ENCODE measurements at regions not wholly inside any gene's neighbourhood (a gene's known extent, or its start where the extent isn't known, plus 50 kb on each side); places are given as distances from the start of the nearest gene placed in this dataset.
"Not testable (repeated sequence)": the region's sequence is repeated elsewhere in the genome, so short reads cannot be mapped to it uniquely, and the experiment has no call there.

DNA sequence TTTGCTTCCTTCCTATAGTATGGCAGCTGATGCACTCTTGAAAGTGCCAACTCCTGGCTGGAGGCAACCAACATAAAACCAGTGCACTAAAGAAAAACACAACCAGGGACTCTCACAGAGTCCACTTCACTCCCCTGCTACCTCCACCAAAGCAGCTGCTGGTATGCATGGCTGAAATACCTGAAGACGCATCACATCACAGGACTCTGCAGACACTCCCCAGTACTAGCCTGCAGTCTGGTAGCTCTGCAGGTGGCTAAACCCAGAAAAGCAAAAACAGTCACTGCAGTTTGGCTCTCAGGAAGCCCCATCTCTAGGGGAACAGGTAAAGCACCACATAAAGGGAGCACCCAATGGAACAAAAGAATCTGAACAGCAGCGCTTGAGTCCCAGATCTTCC is 473.0 kb upstream of the SPTLC3 start:
- FAIRE-seq (no peak), DNase-seq (ENCODE audit: low spot score in 2 of 2) (no peak)

- no peak for DNase-seq (ENCODE audit: low spot score in 2 of 2)
- no peak for FAIRE-seq
Observed at GRCh38 chr20:12554426-12554825, 454.3 kb upstream of the SPTLC3 start.

GRCh38 chr20:12555369-12555768 is 453.4 kb upstream of the SPTLC3 start:
- FAIRE-seq = no peak
- no peak for DNase-seq (ENCODE audit: low spot score in 2 of 2)

GRCh38 chr20:12555849-12556248 is 452.9 kb upstream of the SPTLC3 start:
- FAIRE-seq = not testable (repeated sequence)

DNA sequence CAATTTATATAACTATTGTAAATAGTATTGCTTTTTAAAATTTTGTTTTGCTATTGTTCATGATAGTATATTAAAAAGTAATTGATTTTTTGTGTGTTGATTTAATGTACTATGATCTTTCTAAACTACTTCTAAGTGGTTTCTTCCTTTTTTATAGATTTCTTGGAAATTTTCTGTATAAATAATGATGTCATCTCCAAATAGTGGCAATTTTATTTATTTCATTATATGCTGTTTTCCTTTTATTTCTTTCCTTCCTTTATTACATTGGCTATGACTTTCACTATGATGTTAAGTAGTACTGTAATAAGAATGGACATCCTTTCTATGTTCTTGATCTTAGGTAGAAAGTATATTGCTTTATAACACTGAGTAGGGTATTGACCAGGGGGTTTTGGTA is 451.5 kb upstream of the SPTLC3 start:
- peak; percentile 65 for FAIRE-seq

More at GRCh38 chr20:12555849-12556248, 452.9 kb upstream of the SPTLC3 start:
- not testable (repeated sequence) for DNase-seq (ENCODE audit: low spot score in 2 of 2)

GRCh38 chr20:12564979-12565378 is 443.8 kb upstream of the SPTLC3 start:
- DNase-seq (ENCODE audit: low spot score in 2 of 2) (no peak), FAIRE-seq (no peak)

More for the DNA sequence above, 451.5 kb upstream of the SPTLC3 start:
- DNase-seq (ENCODE audit: low spot score in 2 of 2) = no peak

GRCh38 chr20:12566596-12566995 is 442.2 kb upstream of the SPTLC3 start:
- FAIRE-seq (no peak), DNase-seq (ENCODE audit: low spot score in 2 of 2) (no peak)

DNA sequence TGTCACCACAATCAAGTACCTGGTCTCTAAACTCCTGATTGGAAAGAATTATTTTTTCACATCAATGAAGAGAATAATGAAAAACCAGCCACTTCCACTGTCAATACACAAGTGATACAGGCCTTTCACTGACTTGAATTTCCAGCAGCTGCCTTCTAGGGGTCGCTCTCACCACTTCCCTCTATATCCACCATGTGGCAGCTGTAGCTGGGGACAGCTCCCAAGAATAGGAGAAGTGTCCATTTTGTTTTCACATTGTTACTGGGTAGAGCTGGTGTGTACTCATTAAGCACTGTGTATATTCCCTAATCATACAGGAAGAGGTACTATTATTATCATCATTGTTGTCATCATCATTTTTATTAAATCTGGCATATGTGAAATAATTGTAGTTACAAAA is 438.4 kb upstream of the SPTLC3 start:
- no peak for FAIRE-seq
- DNase-seq (ENCODE audit: low spot score in 2 of 2) = no peak

DNA sequence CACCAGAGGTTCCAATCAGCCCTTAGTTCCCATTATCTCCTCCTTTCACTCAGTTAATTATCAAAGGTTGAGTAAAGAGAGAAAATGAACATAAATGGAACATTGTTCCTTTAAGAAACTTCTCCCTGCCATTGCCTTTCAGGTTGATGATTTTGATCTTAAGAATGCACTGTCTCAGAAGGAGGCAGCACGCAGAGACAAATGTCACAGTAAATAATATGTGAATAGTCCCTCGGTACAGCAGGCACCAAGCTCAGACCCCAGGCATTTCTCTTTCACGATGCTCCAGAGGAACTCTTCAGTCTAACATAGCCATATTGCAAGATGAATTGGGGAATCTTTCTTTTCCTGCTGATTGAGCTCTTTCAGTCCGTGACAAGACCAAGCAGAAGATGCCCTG is 435.3 kb upstream of the SPTLC3 start:
- no peak for FAIRE-seq
- no peak for DNase-seq (ENCODE audit: low spot score in 2 of 2)

- FAIRE-seq = no peak
- no peak for DNase-seq (ENCODE audit: low spot score in 2 of 2)
Observed at GRCh38 chr20:12575352-12576095, 433.2 kb upstream of the SPTLC3 start.

DNA sequence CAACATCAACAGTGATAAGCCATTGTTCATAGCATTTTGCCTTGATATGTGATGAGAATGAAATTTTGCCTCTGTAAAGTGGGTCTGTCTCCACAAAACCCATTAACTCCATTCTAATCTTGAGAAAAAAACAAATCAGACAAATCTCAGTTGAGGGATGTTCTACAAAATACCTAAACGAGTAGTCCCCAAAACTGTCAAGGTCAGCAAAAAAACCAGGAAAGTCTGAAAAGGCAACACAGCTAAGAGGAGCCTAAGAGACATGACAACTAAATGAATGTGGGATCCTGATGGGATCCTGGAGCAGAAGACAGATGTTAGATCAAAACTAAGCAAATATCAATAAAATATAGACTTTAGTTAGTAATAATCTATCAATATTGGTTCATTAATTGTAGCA is 431.6 kb upstream of the SPTLC3 start:
- FAIRE-seq (no peak), DNase-seq (ENCODE audit: low spot score in 2 of 2) (no peak)

DNA sequence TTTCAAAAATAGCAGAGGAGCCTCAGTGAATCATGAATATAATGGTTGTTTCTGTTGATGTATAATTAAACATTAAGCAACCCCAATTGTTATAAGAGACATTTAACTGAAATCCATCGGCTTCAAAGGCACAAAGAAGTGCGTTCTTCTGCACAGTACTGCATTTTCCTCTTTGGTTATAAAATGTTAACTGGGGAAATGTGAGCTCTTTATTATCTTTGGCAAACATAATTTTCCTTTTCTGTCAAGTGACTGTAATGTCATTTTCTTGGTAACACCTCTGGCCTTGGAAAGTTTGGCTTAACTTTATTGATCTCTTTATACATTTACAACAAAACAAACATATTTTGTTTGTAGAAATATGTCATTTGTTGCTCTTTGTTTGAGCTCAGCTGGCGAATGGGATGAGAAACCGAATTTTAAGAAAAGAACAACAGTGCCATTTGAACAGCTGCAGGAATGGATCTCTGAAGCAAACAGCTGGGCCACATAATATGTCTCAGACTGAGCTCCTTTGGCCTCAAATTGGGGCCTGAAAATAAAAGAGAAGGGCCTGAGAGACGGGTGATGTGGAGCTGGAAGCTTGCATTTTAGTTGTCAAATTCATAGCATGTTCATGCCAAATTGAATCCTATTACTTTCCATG is 427.0 kb upstream of the SPTLC3 start:
- FAIRE-seq = no peak
- no peak for DNase-seq (ENCODE audit: low spot score in 2 of 2)

DNA sequence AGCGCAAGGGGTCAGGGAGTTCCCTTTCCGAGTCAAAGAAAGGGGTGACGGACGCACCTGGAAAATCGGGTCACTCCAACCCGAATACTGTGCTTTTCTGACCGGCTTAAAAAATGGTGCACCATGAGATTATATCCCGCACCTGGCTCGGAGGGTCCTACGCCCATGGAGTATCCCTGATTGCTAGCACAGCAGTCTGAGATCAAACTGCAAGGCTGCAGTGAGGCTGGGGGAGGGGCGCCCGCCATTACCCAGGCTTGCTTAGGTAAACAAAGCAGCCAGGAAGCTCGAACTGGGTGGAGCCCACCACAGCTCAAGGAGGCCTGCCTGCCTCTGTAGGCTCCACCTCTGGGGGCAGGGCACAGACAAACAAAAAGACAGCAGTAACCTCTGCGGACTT is 426.1 kb upstream of the SPTLC3 start:
- not testable (repeated sequence) for DNase-seq (ENCODE audit: low spot score in 2 of 2); FAIRE-seq

- FAIRE-seq (no peak), DNase-seq (ENCODE audit: low spot score in 2 of 2) (no peak)
Observed at GRCh38 chr20:12591949-12592470, 416.8 kb upstream of the SPTLC3 start.

- no peak for DNase-seq (ENCODE audit: low spot score in 2 of 2)
- FAIRE-seq = no peak
Observed at GRCh38 chr20:12592756-12593155, 416.0 kb upstream of the SPTLC3 start.

DNA sequence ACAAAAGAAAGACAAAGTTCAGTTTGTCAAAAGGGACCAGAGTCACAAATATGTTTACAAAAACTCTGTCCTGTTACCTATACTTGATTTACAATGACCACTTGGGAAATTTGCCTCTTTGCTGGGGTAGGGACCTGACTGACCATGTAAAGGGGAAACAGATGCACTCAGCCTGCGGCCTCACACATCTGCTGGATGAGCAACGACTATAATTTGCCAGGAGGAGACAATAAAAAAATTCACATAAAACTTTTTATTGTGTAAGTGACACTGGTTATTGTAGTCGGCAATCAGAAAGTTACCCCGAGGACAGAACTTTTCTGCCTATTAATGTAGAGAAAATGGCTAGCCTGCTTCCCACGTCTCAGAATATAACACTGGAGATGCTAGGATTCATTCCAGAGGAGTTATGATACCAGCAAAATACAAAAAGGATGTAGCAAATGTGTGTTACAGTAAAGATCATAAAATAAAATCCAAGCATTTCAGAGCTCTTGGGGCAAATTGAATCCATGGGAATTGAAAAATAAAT is 415.4 kb upstream of the SPTLC3 start:
- FAIRE-seq = no peak
- DNase-seq (ENCODE audit: low spot score in 2 of 2) = no peak

GRCh38 chr20:12594410-12595088 is 414.2 kb upstream of the SPTLC3 start:
- DNase-seq (ENCODE audit: low spot score in 2 of 2) (no peak), FAIRE-seq (no peak)

DNA sequence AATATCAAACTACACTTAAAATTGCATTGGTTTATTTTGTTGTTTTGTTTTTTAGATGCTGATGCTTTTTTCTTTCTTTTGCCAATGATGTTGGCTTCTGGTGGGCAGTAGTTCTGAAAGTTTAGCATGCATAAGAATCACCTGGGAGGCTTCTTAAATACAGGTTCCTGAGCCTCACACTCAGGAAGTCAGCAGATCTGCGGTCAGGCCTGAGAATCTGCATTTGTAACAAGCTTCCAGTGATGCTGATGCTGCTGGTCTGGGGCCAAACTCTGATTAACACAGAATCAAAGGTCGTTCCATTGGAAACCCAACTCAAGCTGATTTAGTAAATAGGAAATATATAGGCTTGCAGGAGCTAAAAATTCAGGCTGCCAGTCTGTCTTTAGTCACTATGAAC is 412.9 kb upstream of the SPTLC3 start:
- FAIRE-seq (no peak), DNase-seq (ENCODE audit: low spot score in 2 of 2) (no peak)

DNA sequence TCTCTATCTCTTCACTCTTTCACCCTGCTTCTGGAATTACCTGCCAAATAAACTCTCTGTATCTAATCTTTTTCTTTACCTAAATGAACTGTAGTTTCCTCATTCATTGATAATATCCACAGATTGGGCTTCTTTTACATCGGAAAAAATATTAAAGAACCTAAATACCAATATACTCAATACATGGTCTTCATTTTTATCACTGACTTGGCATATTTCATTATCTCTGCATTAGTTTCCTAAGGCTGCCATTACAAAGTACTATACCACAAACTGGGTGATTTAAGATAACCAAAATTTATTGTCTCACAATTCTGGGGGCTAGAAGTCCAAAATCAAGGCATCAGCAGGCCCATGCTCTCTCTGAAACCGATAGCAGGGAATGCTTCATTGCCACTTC is 411.9 kb upstream of the SPTLC3 start:
- FAIRE-seq = no peak

GRCh38 chr20:12597551-12597950 is 411.2 kb upstream of the SPTLC3 start:
- no peak for FAIRE-seq

More for the DNA sequence above, 411.9 kb upstream of the SPTLC3 start:
- no peak for DNase-seq (ENCODE audit: low spot score in 2 of 2)

GRCh38 chr20:12598894-12599293 is 409.9 kb upstream of the SPTLC3 start:
- DNase-seq (ENCODE audit: low spot score in 2 of 2) (no peak), FAIRE-seq (no peak)

More at GRCh38 chr20:12597551-12597950, 411.2 kb upstream of the SPTLC3 start:
- no peak for DNase-seq (ENCODE audit: low spot score in 2 of 2)

All from frontal cortex (tissue), 3 donors.